GM18951 (cell line): ENCODE measurements at regions not wholly inside any gene's neighbourhood (a gene's known extent, or its start where the extent isn't known, plus 50 kb on each side); places are given as distances from the start of the nearest gene placed in this dataset.

ENCODE experiments used
- POLR2A ChIP-seq: IDR thresholded peaks from 4 replicates; pipeline ENCODE4 v1.6.1; 2011; ENCODE audit warnings: mild to moderate bottlenecking; ENCODE audit not compliant: insufficient read length, insufficient read depth; ENCODE audit errors: extremely low read depth
- in situ Hi-C: fragments of 300-500 bp; cut with MboI; formaldehyde crosslinking; loops from one replicate; pipeline ENCODE4 v1.12.0; 2022; ENCODE audit warnings: low sequenced_read_pairs, mixed read lengths, inconsistent platforms; ENCODE audit not compliant: unreplicated experiment

DNA sequence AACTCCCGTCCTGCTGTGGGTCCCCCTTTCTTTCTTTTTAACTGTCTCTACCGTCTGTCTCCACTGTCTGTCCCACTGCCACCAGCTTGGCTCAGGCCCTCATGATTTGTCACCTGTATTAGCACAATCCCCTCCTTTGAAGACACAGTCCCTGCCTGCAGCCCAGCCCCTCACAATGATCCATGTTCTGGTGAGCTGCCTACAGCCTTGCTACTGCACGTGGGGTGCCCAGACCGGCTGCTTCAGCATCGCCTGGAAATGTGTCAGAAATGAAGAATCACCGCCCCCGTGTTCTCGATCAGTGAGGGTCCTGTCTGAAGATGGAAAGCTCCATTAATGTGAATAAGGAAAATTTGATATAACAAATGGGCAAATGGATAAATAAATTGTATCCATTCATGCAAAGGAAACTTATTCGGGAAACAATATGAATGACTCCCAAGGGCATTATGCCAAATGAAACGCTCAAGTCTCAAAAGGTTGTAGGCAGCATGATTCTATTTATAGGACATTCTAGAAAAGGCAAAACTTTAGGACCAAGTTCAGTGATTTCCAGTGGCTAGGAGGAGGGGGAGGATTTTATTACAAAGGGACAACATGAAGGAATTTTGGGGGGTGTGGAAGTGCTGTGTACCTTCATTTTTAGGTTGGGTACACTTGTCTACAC lies 59.4 kb upstream of the CD83 start:
- no peak for TF ChIP-seq POLR2A
- in situ Hi-C loops, result no loop called here

DNA sequence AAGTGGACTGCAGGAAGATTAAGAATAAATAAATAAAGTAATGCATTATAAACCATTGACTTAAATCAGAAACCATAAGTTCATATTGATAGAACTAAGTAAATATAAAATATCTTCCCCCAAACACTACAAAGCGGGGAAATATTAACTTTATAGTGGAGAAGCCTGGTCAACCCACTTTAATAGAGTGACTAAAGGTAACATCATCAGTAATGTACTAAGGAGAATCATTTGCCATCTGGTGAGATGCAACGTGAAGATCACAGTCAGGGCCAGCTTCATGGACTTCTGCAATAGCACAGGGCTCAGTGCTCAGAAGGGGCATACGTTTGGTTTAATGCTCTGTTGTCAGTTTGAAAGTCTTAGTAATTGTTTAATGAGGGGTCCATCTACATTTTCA lies 58.8 kb upstream of the CD83 start:
- in situ Hi-C loops, result no loop called here
- no peak for TF ChIP-seq POLR2A

DNA sequence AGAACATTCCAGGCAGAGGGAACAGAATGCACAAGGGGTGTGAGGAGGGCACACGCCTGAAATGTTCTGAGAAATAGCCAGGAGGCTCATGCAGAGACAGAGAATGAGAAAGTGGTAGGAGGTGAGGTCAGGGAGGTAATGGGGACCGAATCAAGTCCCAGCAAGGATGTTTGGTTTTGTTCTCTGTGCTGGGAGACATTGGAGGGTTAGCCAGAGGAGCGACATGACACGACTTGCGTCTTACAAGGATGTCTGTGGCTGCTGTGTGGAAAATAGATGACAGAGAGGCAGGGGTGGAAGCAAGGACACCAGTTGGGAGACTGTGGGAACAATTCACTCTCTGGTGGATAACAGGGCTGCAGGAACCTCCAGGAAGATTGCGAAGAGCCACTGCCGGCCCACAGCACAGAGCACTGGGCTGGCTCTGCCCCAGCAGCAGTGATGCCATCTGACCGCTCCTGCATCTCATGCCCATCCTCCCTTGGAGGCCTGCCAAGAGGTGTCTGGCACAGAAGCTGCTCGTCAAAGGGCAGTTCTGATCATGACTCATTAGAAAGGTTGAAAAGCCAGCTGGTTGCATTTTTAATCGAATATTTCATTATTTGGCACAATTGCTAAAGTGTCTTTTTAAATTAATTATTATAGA lies 57.7 kb upstream of the CD83 start:
- TF ChIP-seq POLR2A, result no peak
- in situ Hi-C loops, result no loop called here

DNA sequence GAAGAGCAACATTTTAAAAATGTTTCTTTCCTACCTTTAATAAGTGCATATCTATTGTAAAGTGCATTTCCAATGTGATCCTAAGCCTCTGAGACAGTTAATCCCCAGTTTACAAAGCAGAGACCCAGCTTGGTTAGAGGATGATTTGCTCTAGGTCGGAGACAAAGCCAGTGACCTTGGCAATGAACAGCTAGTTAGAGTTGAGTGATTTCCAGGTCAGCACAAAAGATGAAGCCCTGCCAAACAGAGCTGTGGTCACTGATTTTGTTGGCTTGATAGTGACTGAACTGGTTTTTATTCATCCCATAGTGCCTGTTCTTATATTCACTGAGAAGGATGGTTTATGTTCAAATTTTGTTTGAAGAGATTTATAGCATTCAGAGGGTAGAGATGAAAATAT lies 56.6 kb upstream of the CD83 start:
- TF ChIP-seq POLR2A, result no peak
- in situ Hi-C loops, result no loop called here

DNA sequence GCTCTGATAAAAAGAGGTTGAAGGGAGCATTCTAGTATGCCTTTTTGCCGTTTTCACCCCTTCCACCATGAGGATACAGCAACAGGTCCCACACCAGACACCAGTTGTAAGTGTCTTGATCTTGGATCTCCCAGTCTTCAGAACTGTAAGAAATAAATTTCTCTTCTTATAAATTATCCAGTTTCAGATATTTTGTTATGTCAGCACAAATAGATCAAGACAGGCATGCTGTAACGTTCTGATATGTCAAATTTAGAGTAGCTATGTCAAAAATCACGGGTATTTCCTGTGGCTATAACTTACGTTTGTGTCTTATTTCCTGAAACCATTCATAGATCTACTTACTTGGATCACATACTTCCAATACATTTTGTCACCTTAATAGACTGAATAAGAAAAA lies 55.9 kb upstream of the CD83 start:
- TF ChIP-seq POLR2A, result no peak
- in situ Hi-C loops, result no loop called here

DNA sequence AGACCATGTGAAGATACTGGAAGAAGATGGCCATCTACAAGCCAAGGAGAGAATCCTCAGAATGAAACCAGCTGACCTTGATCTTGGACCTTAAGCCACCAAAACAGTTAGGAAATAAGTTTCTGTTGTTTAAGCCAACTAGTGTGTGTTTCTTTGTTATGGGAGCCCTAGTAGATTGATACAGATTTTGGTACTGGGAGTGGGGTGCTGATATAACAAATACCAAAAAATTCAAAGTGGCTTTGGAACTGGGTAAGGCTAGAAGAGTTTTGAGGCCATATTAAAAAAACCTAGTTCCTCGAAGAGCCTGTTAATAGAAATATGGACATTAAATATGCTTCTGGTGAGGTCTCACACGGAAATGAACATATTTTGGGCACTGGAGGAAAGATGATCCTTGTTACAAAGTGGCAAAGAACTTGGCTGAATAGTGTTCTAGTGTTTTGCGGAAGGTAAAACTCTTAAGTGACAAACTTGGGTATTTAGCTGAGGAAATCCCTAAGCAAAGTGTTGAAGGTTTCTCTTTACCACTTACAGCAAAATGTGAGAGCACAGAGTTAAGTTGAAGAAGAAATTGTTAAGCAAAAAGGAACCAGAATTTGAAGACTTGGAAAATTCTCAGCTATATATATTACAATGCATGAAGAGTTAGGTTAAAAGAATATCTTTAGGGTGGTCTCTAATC lies 55.1 kb upstream of the CD83 start:
- no peak for TF ChIP-seq POLR2A
- in situ Hi-C loops, result no loop called here

DNA sequence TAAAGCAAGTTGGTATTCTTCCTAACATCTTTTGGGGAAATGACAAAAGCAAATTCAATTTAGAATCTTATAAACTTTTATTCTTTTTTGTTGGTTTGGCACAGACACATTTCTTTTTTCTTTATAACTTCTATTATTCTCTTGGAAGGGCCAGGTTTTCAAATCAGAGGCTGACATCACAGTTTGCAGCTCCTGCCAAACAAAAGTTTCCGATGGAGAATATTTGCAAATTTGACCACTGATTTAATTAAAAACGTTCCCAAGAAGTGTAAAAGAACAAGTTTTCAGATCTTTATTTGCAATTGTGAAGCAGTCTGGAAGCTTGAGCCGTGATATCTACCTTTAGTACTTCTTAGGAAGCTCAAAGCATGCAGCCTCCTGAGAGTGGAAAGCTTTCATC lies 53.8 kb upstream of the CD83 start:
- in situ Hi-C loops, result no loop called here
- TF ChIP-seq POLR2A, result no peak

DNA sequence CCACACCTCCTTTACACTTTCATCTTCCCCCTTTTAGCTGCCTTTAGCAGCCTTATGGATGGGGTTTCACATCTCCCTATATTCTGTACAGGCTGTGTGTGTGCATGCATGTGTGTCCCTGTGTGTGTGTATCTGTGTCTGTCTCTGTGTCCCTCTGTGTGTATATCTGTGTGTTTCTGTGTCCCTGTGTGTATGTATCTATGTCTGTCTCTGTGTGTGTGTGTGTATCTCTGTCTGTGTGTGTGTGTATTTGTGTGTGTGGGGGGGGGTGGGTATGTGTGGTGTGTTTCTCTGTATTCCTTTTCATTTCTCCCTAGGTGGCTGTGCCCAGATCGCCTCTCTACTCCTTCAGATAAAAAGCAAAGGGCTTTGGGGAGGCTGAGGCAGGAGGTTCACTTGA lies 52.2 kb upstream of the CD83 start:
- in situ Hi-C loops, result loop anchor here (5.0 kb wide), 1 partner anchor 153 kb away; no protein-coding TSS in a partner anchor
- TF ChIP-seq POLR2A, result no peak

DNA sequence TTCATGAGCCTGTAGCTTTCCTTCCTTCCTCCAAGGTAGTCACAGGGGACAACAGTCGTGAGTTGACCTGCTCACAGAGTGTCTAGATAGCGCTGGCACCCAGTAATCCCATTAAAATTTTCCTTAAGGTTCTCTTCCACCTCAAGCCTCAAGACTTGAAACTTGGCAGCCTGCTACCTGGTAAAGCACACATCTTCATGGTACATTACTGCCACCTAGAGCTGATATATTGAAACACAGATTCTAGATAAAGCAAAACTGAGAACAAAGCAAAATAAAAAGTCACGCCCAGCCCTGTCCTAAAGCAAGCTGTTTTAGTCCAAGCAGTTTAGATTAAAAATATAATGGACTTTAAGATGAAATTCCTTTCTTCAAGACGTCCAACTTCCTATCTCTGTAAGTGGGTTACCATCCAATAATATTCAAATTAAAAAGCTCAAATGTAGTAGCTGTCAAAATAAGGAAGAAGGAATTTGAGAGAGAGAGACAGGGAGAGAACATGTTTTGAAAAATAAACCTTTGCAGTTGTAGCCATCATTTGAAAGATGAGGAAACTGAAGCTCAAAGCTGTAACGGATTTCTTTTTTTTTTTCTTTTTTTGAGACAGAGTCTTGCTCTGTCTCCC lies 50.7 kb upstream of the CD83 start:
- in situ Hi-C loops, result loop anchor here (5.0 kb wide), 1 partner anchor 155 kb away; no protein-coding TSS in a partner anchor
- no peak for TF ChIP-seq POLR2A

DNA sequence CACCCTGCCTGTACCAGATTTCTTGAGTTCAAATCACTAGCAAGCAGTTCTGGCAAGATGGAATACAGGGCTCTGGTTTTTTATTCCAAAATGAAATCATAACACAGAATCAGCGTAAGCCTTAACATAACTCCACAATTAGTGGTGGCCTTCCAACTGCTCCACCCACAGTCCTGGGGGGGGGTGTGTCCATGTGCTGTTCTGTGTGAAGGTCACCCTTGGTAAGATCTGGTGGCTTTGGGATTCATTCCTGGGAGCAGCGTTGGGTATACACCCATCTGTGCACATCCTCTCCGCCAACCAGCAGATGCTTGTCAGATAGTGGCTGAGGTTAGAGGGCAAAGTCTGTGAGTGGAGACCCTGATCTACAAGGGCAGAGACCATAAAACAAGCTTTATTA lies 49.9 kb upstream of the CD83 start:
- no peak for TF ChIP-seq POLR2A
- in situ Hi-C loops, result loop anchor here (5.0 kb wide), 1 partner anchor 155 kb away; no protein-coding TSS in a partner anchor
